ENCODE measurements at regions not wholly inside any gene's neighbourhood (a gene's known extent, or its start where the extent isn't known, plus 50 kb on each side); places are given as distances from the start of the nearest gene placed in this dataset.

GRCh38 chr10:113269333-113269732 lies 283.5 kb upstream of the HABP2 start (continued):
- TF ChIP-seq CTCF (IDR thresholded peaks at IDR 0.05): no peak
- no peak for TF ChIP-seq SIN3A (IDR thresholded peaks at IDR 0.05; ENCODE audit: borderline replicate concordance, low read depth, low read length)
- TF ChIP-seq POLR2AphosphoS5 (IDR thresholded peaks at IDR 0.05; ENCODE audit: low read depth, low read length): no peak
- TF ChIP-seq FOXM1 (IDR thresholded peaks at IDR 0.05; ENCODE audit: low read depth): no peak
- TF ChIP-seq, protein P1, sequence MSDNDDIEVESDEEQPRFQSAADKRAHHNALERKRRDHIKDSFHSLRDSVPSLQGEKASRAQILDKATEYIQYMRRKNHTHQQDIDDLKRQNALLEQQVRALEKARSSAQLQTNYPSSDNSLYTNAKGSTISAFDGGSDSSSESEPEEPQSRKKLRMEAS (IDR thresholded peaks at IDR 0.05; ENCODE audit: low read depth): no peak

DNA sequence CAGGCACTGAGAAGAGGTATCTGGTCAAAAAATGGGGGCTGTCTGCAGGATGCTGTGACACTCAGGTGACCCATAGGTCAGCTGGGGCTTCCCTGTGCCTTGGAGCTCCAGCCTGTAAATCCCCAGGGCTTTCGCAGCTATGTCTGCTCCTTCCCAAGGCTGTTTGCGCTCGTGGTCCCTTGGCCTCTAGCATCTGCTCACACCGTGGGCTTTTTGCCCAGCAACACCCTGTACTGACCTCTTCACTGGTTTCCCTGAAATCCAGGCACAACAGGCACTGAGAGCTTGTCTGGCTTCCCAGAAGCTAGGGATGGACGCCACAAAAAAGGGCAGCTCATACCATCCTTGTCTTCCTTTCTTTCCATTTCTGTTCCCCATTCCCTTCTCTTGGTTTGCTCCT lies 280.3 kb upstream of the HABP2 start:
- no peak overlapping the region for H3K27ac ChIP-seq (ENCODE audit: low read depth in 2 of 2, low read length in 1 of 2)
- no peaks in the 10 kb centered on the region for H3K9me2 ChIP-seq
- no peaks in the 10 kb centered on the region for H3F3A ChIP-seq (replicated peaks; ENCODE audit: insufficient read depth)
- H3K9ac ChIP-seq: no peak overlapping the region
- no peak for DNase-seq
- TF ChIP-seq EP300 (IDR thresholded peaks at IDR 0.05; ENCODE audit: borderline replicate concordance in 1 of 2, low read depth in 1 of 2, low read length in 1 of 2) (no peak), TCF12 (IDR thresholded peaks at IDR 0.05) (no peak), JUND (IDR thresholded peaks at IDR 0.05) (no peak), RXRA (IDR thresholded peaks at IDR 0.05; ENCODE audit: borderline replicate concordance, low read depth) (no peak), RCOR1 (IDR thresholded peaks at IDR 0.05; ENCODE audit: low read length) (no peak), MXI1 (IDR thresholded peaks at IDR 0.05; ENCODE audit: low read depth, low read length) (no peak)
- H3K27me3 ChIP-seq (ENCODE audit: insufficient read depth): no peaks in the 10 kb centered on the region
- WGBS (ENCODE audit: low lambda C conversion rate): 77% methylated on average over 4 of the region's 5 CpGs
- H3K4me2 ChIP-seq: no peak overlapping the region
- H2AFZ ChIP-seq (ENCODE audit: low read depth): no peak overlapping the region
- no peaks in the 10 kb centered on the region; a peak in 1 of 4 replicates for H3K4me1 ChIP-seq (ENCODE audit: control insufficient read depth in 1 of 2, insufficient read depth in 2 of 2, low read depth in 1 of 2, low read length in 1 of 2)
- no peaks in the 10 kb centered on the region for H3K9me3 ChIP-seq
- ChIA-PET POLR2A (interaction anchor here (0.7 kb wide), 1 partner anchor 940 kb away, joined by 4 read pairs; no protein-coding TSS in a partner anchor), CTCF (no interaction called here)
- no peaks in the 10 kb centered on the region for H3K36me3 ChIP-seq (replicated peaks in 1 of 2; ENCODE audit: control insufficient read depth in 1 of 2, insufficient read depth in 2 of 2, low read length in 1 of 2)
- no peaks in the 10 kb centered on the region for H4K20me1 ChIP-seq (ENCODE audit: insufficient read depth)
- H3K4me3 ChIP-seq (ENCODE audit: low read depth in 2 of 2, low read length in 1 of 2): no peak overlapping the region
- H3K79me2 ChIP-seq (ENCODE audit: insufficient read depth): no peaks in the 10 kb centered on the region

DNA sequence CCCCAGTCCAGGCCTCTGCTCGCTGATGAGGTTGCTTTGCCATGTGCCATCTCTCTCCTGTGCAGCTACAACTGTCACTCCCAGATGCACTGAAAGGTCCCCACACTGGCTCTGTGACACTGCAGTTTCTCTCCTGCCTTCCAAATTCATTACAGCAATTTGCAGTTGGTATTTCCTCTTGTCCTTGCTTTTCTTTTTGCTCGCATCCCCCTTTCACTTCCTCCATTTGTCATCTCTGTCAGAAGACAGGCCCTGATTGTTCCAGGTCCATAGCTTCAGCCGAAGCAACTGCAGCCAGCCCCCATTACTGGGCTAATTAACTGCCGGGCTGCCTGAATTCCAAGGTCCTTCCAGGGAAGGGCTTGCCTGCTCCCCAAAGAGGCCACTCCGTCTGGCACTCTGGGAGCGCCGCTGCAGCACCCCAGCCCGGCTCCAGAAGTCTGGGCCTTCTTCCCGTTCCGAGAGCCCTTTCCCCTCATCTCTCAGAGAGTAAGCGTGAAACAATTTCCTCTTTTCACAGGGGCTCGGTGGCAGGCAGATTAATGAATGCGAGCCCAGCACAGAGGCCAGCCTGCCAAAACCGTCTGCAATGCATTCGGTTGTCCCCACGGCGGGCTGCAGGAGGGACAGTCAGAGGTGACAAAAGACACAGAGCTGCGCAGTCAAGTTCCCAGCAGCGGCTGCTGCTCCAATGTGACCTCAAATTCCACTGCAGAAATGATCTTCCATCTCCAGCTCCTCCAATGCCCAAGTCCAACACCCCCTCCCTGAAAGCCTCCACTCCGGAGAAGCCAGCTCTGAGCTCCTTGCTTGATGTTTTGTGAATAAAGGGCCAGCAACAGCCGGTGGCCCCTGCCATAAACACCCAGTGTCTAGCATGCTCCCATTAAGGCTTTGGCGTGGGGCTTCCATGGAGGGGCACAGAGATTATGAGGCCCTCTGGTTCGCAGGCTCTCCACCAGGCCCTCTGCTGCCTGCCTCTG lies 279.4 kb upstream of the HABP2 start:
- Histone ChIP-seq H3K9me3 (no peaks in the 10 kb centered on the region), H4K20me1 (ENCODE audit: insufficient read depth) (no peaks in the 10 kb centered on the region), H2AFZ (ENCODE audit: low read depth) (no peak overlapping the region), H3K27ac (ENCODE audit: low read depth in 2 of 2, low read length in 1 of 2) (no peak overlapping the region), H3K4me1 (ENCODE audit: control insufficient read depth in 1 of 2, insufficient read depth in 2 of 2, low read depth in 1 of 2, low read length in 1 of 2) (no peaks in the 10 kb centered on the region; a peak in 1 of 4 replicates), H3K4me2 (no peak overlapping the region), H3K4me3 (ENCODE audit: low read depth in 2 of 2, low read length in 1 of 2) (no peak overlapping the region), H3K9me2 (no peaks in the 10 kb centered on the region), H3K36me3 (replicated peaks in 1 of 2; ENCODE audit: control insufficient read depth in 1 of 2, insufficient read depth in 2 of 2, low read length in 1 of 2) (no peaks in the 10 kb centered on the region), H3F3A (replicated peaks; ENCODE audit: insufficient read depth) (no peaks in the 10 kb centered on the region), H3K27me3 (ENCODE audit: insufficient read depth) (no peaks in the 10 kb centered on the region), H3K9ac (no peak overlapping the region), H3K79me2 (ENCODE audit: insufficient read depth) (no peaks in the 10 kb centered on the region)
- no peak for TF ChIP-seq GATA2 (CRISPR knock-in tag; IDR thresholded peaks at IDR 0.05)
- TF ChIP-seq RFX5 (IDR thresholded peaks at IDR 0.05; ENCODE audit: low read length): no peak
- no peak for TF ChIP-seq ELF1 (IDR thresholded peaks at IDR 0.05)
- no peak for TF ChIP-seq TCF12 (IDR thresholded peaks at IDR 0.05)
- no peak for TF ChIP-seq YY1 (IDR thresholded peaks at IDR 0.05; ENCODE audit: low read depth)
- TF ChIP-seq CTCF (IDR thresholded peaks at IDR 0.05): no peak
- TF ChIP-seq RAD21 (IDR thresholded peaks at IDR 0.05; ENCODE audit: low read length): no peak
- no peak for TF ChIP-seq PBX3 (IDR thresholded peaks at IDR 0.05)
- no peak for DNase-seq
- POLR2A ChIA-PET: no interaction called here
- WGBS (ENCODE audit: low lambda C conversion rate): 78% methylated on average over 19 of the region's 23 CpGs
- CTCF ChIA-PET: interaction anchor here (0.8 kb wide), 1 partner anchor 12 kb away, joined by 4 read pairs; no protein-coding TSS in a partner anchor
